ENCODE measurements at regions not wholly inside any gene's neighbourhood (a gene's known extent, or its start where the extent isn't known, plus 50 kb on each side); places are given as distances from the start of the nearest gene placed in this dataset.

- H3K9me3 Mint-ChIP-seq (ENCODE audit: unreplicated experiment), result peaks cover 5% of the 10 kb centered on the region
- no peak for DNase-seq
- H3K4me3 Mint-ChIP-seq (ENCODE audit: unreplicated experiment), result no peak overlapping the region
- H3K4me1 Mint-ChIP-seq (ENCODE audit: low read depth, unreplicated experiment), result peaks cover 8% of the 10 kb centered on the region
- TF ChIP-seq CTCF (IDR thresholded peaks at IDR 0.05; ENCODE audit: partially characterized antibody, unreplicated experiment), result no peak
- H3K27ac Mint-ChIP-seq (ENCODE audit: unreplicated experiment), result no peak overlapping the region
- H3K36me3 Mint-ChIP-seq (ENCODE audit: unreplicated experiment), result peaks cover 5% of the 10 kb centered on the region
- H3K27me3 Mint-ChIP-seq (ENCODE audit: unreplicated experiment), result peaks cover 3% of the 10 kb centered on the region
Observed at GRCh38 chr2:136361521-136361920, 243.6 kb upstream of the CXCR4 start.

DNA sequence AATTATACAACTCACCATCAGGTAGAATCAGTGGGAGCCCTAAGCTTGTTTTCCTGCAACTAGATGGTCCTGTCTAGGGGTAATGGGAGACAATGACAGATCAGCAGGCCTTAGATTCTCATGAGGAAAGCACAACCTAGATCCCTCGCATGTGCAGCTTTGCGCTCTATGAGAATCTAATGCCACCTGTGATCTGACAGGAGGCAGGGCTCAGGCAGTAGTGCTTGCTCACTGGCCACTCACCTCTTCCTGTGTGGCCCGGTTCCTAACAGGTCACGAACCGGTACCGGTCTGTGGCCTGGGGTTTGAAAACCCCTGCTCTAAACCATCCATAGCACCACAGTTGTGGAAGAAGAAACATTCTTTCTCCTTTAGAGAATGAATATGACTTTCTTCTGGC lies 242.8 kb upstream of the CXCR4 start:
- Mint-ChIP-seq H3K9me3 (ENCODE audit: unreplicated experiment) (peaks cover 5% of the 10 kb centered on the region), H3K4me3 (ENCODE audit: unreplicated experiment) (no peak overlapping the region), H3K36me3 (ENCODE audit: unreplicated experiment) (peaks cover 5% of the 10 kb centered on the region), H3K27me3 (ENCODE audit: unreplicated experiment) (peaks cover 7% of the 10 kb centered on the region), H3K4me1 (ENCODE audit: low read depth, unreplicated experiment) (peaks cover 15% of the 10 kb centered on the region), H3K27ac (ENCODE audit: unreplicated experiment) (no peak overlapping the region)
- TF ChIP-seq CTCF (IDR thresholded peaks at IDR 0.05; ENCODE audit: partially characterized antibody, unreplicated experiment), result no peak
- no peak for DNase-seq

- H3K27ac Mint-ChIP-seq (ENCODE audit: unreplicated experiment), result no peak overlapping the region
- peaks cover 30% of the 10 kb centered on the region for H3K4me1 Mint-ChIP-seq (ENCODE audit: low read depth, unreplicated experiment)
- peaks cover 9% of the 10 kb centered on the region for H3K27me3 Mint-ChIP-seq (ENCODE audit: unreplicated experiment)
- H3K36me3 Mint-ChIP-seq (ENCODE audit: unreplicated experiment), result peaks cover 5% of the 10 kb centered on the region
- peaks cover 12% of the 10 kb centered on the region for H3K9me3 Mint-ChIP-seq (ENCODE audit: unreplicated experiment)
- H3K4me3 Mint-ChIP-seq (ENCODE audit: unreplicated experiment), result no peak overlapping the region
- DNase-seq, result no peak
- TF ChIP-seq CTCF (IDR thresholded peaks at IDR 0.05; ENCODE audit: partially characterized antibody, unreplicated experiment), result no peak
Observed at GRCh38 chr2:136359121-136359965, 241.4 kb upstream of the CXCR4 start.

DNA sequence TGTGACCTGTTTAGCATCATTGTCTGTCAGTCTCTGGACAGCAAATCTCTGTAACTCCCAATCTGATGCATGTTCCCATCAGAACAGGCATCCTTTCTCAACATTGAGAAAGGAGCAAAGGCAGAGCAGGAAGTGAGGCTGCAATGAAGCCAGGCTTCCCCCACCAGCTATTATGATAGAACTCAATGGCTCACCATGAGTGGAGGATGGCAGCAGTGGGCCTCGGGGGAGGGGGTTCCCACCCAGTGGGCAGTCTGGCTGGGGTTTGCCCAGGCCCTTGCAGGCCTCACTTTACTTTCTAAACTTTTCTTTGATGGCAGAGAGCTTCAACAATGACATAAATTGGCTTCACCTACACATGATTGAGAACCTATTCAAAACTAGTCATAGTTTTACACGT lies 240.6 kb upstream of the CXCR4 start:
- peaks cover 10% of the 10 kb centered on the region for H3K27me3 Mint-ChIP-seq (ENCODE audit: unreplicated experiment)
- H3K9me3 Mint-ChIP-seq (ENCODE audit: unreplicated experiment), result peaks cover 12% of the 10 kb centered on the region
- DNase-seq, result no peak
- TF ChIP-seq CTCF (IDR thresholded peaks at IDR 0.05; ENCODE audit: partially characterized antibody, unreplicated experiment), result no peak
- H3K27ac Mint-ChIP-seq (ENCODE audit: unreplicated experiment), result no peak overlapping the region
- H3K36me3 Mint-ChIP-seq (ENCODE audit: unreplicated experiment), result peaks cover 5% of the 10 kb centered on the region
- H3K4me3 Mint-ChIP-seq (ENCODE audit: unreplicated experiment), result no peak overlapping the region
- H3K4me1 Mint-ChIP-seq (ENCODE audit: low read depth, unreplicated experiment), result peaks cover 32% of the 10 kb centered on the region

GRCh38 chr2:136357007-136357380 lies 239.0 kb upstream of the CXCR4 start:
- Mint-ChIP-seq H3K36me3 (ENCODE audit: unreplicated experiment) (no peaks in the 10 kb centered on the region), H3K9me3 (ENCODE audit: unreplicated experiment) (peaks cover 10% of the 10 kb centered on the region), H3K4me3 (ENCODE audit: unreplicated experiment) (peak overlapping the region; percentile 46), H3K4me1 (ENCODE audit: low read depth, unreplicated experiment) (peaks cover 37% of the 10 kb centered on the region), H3K27me3 (ENCODE audit: unreplicated experiment) (peaks cover 12% of the 10 kb centered on the region), H3K27ac (ENCODE audit: unreplicated experiment) (peak overlapping the region; percentile 87)
- DNase-seq, result no peak
- no peak for TF ChIP-seq CTCF (IDR thresholded peaks at IDR 0.05; ENCODE audit: partially characterized antibody, unreplicated experiment)
